HG03442 (cell line): ENCODE measurements at regions not wholly inside any gene's neighbourhood (a gene's known extent, or its start where the extent isn't known, plus 50 kb on each side); places are given as distances from the start of the nearest gene placed in this dataset.

ENCODE experiments used
- ATAC-seq: cut with Tn5 transposase; IDR thresholded peaks from one replicate; pipeline ENCODE4 v1.9.1; 2021; ENCODE audit warnings: mild to moderate bottlenecking, moderate library complexity; ENCODE audit not compliant: unreplicated experiment

- ATAC-seq: no peak
Measured at GRCh38 chr2:41434991-41435390, 612.8 kb upstream of the PKDCC start.

GRCh38 chr2:41441958-41442357 lies 605.9 kb upstream of the PKDCC start:
- ATAC-seq: no peak

- no peak for ATAC-seq
Measured at GRCh38 chr2:41445865-41446264, 602.0 kb upstream of the PKDCC start.

- no peak for ATAC-seq
Measured at GRCh38 chr2:41446266-41446665, 601.6 kb upstream of the PKDCC start.

GRCh38 chr2:41448221-41448620 lies 599.6 kb upstream of the PKDCC start:
- no peak for ATAC-seq

GRCh38 chr2:41457026-41457425 lies 590.8 kb upstream of the PKDCC start:
- ATAC-seq: no peak

- no peak for ATAC-seq
Measured at GRCh38 chr2:41460661-41461060, 587.2 kb upstream of the PKDCC start.

- ATAC-seq: no peak
Measured at GRCh38 chr2:41464395-41464794, 583.4 kb upstream of the PKDCC start.

- peak; percentile 54 for ATAC-seq
Measured at GRCh38 chr2:41475959-41476358, 571.9 kb upstream of the PKDCC start.

GRCh38 chr2:41482659-41483058 lies 565.2 kb upstream of the PKDCC start:
- ATAC-seq: no peak

- no peak for ATAC-seq
Measured at GRCh38 chr2:41483226-41483625, 564.6 kb upstream of the PKDCC start.

- no peak for ATAC-seq
Measured at GRCh38 chr2:41483982-41484857, 563.6 kb upstream of the PKDCC start.

GRCh38 chr2:41484858-41485234 lies 563.0 kb upstream of the PKDCC start:
- ATAC-seq: no peak

GRCh38 chr2:41486948-41487347 lies 560.9 kb upstream of the PKDCC start:
- no peak for ATAC-seq

GRCh38 chr2:41488888-41489287 lies 558.9 kb upstream of the PKDCC start:
- ATAC-seq: peak; percentile 47

- no peak for ATAC-seq
Measured at GRCh38 chr2:41489638-41490037, 558.2 kb upstream of the PKDCC start.

- ATAC-seq: no peak
Measured at GRCh38 chr2:41495050-41495449, 552.8 kb upstream of the PKDCC start.

- ATAC-seq: no peak
Measured at GRCh38 chr2:41496908-41497307, 550.9 kb upstream of the PKDCC start.

GRCh38 chr2:41498781-41499180 lies 549.0 kb upstream of the PKDCC start:
- ATAC-seq: no peak

GRCh38 chr2:41500895-41501294 lies 546.9 kb upstream of the PKDCC start:
- ATAC-seq: no peak

- ATAC-seq: no peak
Measured at GRCh38 chr2:41502752-41503151, 545.1 kb upstream of the PKDCC start.

GRCh38 chr2:41504532-41504931 lies 543.3 kb upstream of the PKDCC start:
- ATAC-seq: no peak

GRCh38 chr2:41510108-41510507 lies 537.7 kb upstream of the PKDCC start:
- ATAC-seq: no peak
